ENCODE measurements at regions not wholly inside any gene's neighbourhood (a gene's known extent, or its start where the extent isn't known, plus 50 kb on each side); places are given as distances from the start of the nearest gene placed in this dataset.

GRCh38 chr3:6112546-6112945, 748.4 kb upstream of the GRM7 start:
- Histone ChIP-seq H3K4me3 (no peak overlapping the region), H3K9me3 (replicated peaks) (peaks cover 8% of the 10 kb centered on the region), H3K4me1 (no peaks in the 10 kb centered on the region), H3K27ac (replicated peaks) (no peak overlapping the region), H3K36me3 (no peaks in the 10 kb centered on the region), H3K27me3 (ENCODE audit: low read depth) (no peaks in the 10 kb centered on the region)
- intact Hi-C loops (cut with micrococcal nuclease): no loop called here
- no peak for TF ChIP-seq CTCF (IDR thresholded peaks at IDR 0.05; ENCODE audit: borderline replicate concordance)
- no peak for DNase-seq

- no peak for DNase-seq
- H3K27ac ChIP-seq (replicated peaks): no peak overlapping the region
- H3K4me3 ChIP-seq: no peak overlapping the region
- H3K36me3 ChIP-seq: no peaks in the 10 kb centered on the region
- H3K4me1 ChIP-seq: no peaks in the 10 kb centered on the region
- H3K27me3 ChIP-seq (ENCODE audit: low read depth): no peaks in the 10 kb centered on the region
- H3K9me3 ChIP-seq (replicated peaks): peaks cover 13% of the 10 kb centered on the region
- intact Hi-C loops (cut with micrococcal nuclease): no loop called here
- no peak for TF ChIP-seq CTCF (IDR thresholded peaks at IDR 0.05; ENCODE audit: borderline replicate concordance)
Observed at GRCh38 chr3:6113338-6113737, 747.6 kb upstream of the GRM7 start.

GRCh38 chr3:6119367-6119766, 741.5 kb upstream of the GRM7 start:
- no peak overlapping the region for H3K4me3 ChIP-seq
- intact Hi-C loops (cut with micrococcal nuclease): no loop called here
- H3K9me3 ChIP-seq (replicated peaks): peaks cover 13% of the 10 kb centered on the region
- no peaks in the 10 kb centered on the region for H3K36me3 ChIP-seq
- no peaks in the 10 kb centered on the region for H3K27me3 ChIP-seq (ENCODE audit: low read depth)
- DNase-seq: no peak
- TF ChIP-seq CTCF (IDR thresholded peaks at IDR 0.05; ENCODE audit: borderline replicate concordance): no peak
- no peaks in the 10 kb centered on the region for H3K4me1 ChIP-seq
- no peak overlapping the region for H3K27ac ChIP-seq (replicated peaks)

- intact Hi-C loops (cut with micrococcal nuclease): no loop called here
- no peaks in the 10 kb centered on the region for H3K27me3 ChIP-seq (ENCODE audit: low read depth)
- DNase-seq: no peak
- H3K27ac ChIP-seq (replicated peaks): no peak overlapping the region
- H3K9me3 ChIP-seq (replicated peaks): peaks cover 13% of the 10 kb centered on the region
- no peaks in the 10 kb centered on the region for H3K36me3 ChIP-seq
- no peak overlapping the region for H3K4me3 ChIP-seq
- H3K4me1 ChIP-seq: no peaks in the 10 kb centered on the region
- no peak for TF ChIP-seq CTCF (IDR thresholded peaks at IDR 0.05; ENCODE audit: borderline replicate concordance)
Observed at GRCh38 chr3:6120786-6121185, 740.1 kb upstream of the GRM7 start.

GRCh38 chr3:6124875-6125274, 736.0 kb upstream of the GRM7 start:
- intact Hi-C loops (cut with micrococcal nuclease): no loop called here
- Histone ChIP-seq H3K36me3 (no peaks in the 10 kb centered on the region), H3K4me3 (no peak overlapping the region), H3K4me1 (no peaks in the 10 kb centered on the region), H3K9me3 (replicated peaks) (peaks cover 8% of the 10 kb centered on the region), H3K27me3 (ENCODE audit: low read depth) (no peaks in the 10 kb centered on the region), H3K27ac (replicated peaks) (no peak overlapping the region)
- DNase-seq: no peak
- no peak for TF ChIP-seq CTCF (IDR thresholded peaks at IDR 0.05; ENCODE audit: borderline replicate concordance)

GRCh38 chr3:6125520-6125919, 735.4 kb upstream of the GRM7 start:
- Histone ChIP-seq H3K4me3 (no peak overlapping the region), H3K4me1 (no peaks in the 10 kb centered on the region), H3K27ac (replicated peaks) (no peak overlapping the region), H3K9me3 (replicated peaks) (peaks cover 8% of the 10 kb centered on the region), H3K36me3 (no peaks in the 10 kb centered on the region), H3K27me3 (ENCODE audit: low read depth) (no peaks in the 10 kb centered on the region)
- intact Hi-C loops (cut with micrococcal nuclease): no loop called here
- no peak for TF ChIP-seq CTCF (IDR thresholded peaks at IDR 0.05; ENCODE audit: borderline replicate concordance)
- DNase-seq: no peak

Measured in left ventricle myocardium inferior (tissue), 1 donor.